ENCODE measurements at regions not wholly inside any gene's neighbourhood (a gene's known extent, or its start where the extent isn't known, plus 50 kb on each side); places are given as distances from the start of the nearest gene placed in this dataset.

DNA sequence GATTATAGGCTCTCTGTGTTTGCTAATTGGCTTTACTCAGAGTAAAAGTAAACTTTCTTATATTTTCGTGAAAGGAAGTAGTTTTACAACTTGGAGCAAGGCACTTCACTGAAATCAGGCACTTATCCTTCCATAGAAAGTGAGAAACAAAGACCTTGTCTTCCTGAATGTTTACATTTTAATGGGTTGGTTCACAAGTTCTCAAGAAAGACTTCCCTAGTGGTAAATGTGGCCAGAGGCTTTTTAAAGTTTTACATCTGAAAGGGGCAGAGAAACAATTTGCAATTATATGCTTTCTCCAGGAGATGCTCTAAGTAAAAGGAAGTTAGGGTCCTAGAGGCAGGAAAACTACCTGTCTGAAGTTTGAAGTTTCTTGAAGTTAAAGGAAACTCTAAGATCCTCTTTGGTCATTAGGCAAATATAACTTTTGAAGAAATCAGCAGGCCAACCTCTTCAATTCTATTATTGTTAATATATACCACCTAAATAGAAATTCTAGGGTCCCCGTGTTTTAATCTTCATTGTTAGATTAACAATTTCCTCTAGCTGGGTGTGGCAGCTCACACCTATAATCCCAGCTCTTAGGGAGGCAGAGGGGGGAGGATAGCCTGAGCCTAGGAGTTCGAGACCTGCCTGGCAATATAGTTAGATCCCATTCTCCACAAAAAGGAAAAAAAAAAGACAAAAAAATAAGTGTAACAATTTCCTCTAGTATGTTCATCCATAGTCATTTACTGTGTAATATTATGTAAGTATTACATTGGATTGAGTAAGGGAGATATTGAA lies 644.9 kb upstream of the FOXG1 start:
- H3F3A ChIP-seq (ENCODE audit: control insufficient read depth, insufficient read depth), result no peaks in the 10 kb centered on the region
- no peaks in the 10 kb centered on the region for H3K4me1 ChIP-seq (ENCODE audit: control insufficient read depth, low read length)
- no peaks in the 10 kb centered on the region for H4K20me1 ChIP-seq (ENCODE audit: control insufficient read depth, insufficient read depth, low read depth, low read length)
- no peak overlapping the region for H3K27ac ChIP-seq (ENCODE audit: low read depth, low read length)
- no peaks in the 10 kb centered on the region for H3K27me3 ChIP-seq (ENCODE audit: control insufficient read depth, low read length)
- TF ChIP-seq, protein P1, sequence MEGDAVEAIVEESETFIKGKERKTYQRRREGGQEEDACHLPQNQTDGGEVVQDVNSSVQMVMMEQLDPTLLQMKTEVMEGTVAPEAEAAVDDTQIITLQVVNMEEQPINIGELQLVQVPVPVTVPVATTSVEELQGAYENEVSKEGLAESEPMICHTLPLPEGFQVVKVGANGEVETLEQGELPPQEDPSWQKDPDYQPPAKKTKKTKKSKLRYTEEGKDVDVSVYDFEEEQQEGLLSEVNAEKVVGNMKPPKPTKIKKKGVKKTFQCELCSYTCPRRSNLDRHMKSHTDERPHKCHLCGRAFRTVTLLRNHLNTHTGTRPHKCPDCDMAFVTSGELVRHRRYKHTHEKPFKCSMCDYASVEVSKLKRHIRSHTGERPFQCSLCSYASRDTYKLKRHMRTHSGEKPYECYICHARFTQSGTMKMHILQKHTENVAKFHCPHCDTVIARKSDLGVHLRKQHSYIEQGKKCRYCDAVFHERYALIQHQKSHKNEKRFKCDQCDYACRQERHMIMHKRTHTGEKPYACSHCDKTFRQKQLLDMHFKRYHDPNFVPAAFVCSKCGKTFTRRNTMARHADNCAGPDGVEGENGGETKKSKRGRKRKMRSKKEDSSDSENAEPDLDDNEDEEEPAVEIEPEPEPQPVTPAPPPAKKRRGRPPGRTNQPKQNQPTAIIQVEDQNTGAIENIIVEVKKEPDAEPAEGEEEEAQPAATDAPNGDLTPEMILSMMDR (IDR thresholded peaks at IDR 0.05; ENCODE audit: low read depth, low read length, poor library complexity, severe bottlenecking), result no peak
- no peak for TF ChIP-seq EZH2phosphoT487 (IDR thresholded peaks at IDR 0.05; ENCODE audit: borderline replicate concordance, low read length)
- H3K4me3 ChIP-seq (ENCODE audit: low read length), result no peak overlapping the region
- H3K9me3 ChIP-seq (ENCODE audit: control insufficient read depth, insufficient read depth, low read length), result no peaks in the 10 kb centered on the region; the same call in 1 of the 2 replicates
- no peaks in the 10 kb centered on the region for H3K36me3 ChIP-seq (ENCODE audit: control insufficient read depth, low read length)
- no peak overlapping the region for H3K4me2 ChIP-seq (ENCODE audit: low read length)
- no peaks in the 10 kb centered on the region for H3K9me2 ChIP-seq (replicated peaks; ENCODE audit: control insufficient read depth, low read length)
- H3K79me2 ChIP-seq (ENCODE audit: control insufficient read depth, low read length), result no peaks in the 10 kb centered on the region

DNA sequence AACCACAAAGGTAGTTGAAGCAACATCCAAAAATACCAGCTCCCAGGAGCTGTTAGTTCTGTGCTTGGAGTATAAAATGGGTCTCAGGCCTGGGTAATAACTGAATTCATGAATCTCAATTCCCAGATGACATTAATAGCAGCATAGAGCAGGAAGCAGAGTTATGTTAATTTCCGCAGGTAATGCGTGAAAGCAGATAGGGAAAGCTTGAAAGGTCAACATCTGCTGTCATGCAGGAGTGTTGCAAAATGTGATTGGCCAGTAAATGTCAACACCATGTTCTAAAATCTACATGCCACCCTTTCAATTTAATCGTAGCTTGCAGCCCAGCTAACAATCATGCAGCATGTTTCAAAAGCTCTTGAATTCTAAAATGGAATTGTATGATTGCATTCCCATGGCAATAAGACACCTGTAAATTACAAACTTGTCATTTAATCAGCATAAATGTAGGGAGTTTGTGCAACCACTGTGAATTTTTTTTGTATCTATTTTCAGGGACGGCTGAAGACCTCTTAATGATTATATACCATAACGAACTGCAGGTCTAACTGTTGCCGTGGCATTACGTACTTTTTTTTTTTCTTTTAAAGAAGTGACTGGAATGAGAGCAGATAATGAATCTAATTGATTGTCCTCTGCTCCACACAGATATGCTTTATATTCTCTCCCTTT lies 635.8 kb upstream of the FOXG1 start:
- no peaks in the 10 kb centered on the region for H3F3A ChIP-seq (ENCODE audit: control insufficient read depth, insufficient read depth)
- TF ChIP-seq, protein P1 (IDR thresholded peaks at IDR 0.05; ENCODE audit: low read depth, low read length, poor library complexity, severe bottlenecking), result no peak
- TF ChIP-seq EZH2phosphoT487 (IDR thresholded peaks at IDR 0.05; ENCODE audit: borderline replicate concordance, low read length), result no peak
- H3K36me3 ChIP-seq (ENCODE audit: control insufficient read depth, low read length), result no peaks in the 10 kb centered on the region
- no peaks in the 10 kb centered on the region for H3K27me3 ChIP-seq (ENCODE audit: control insufficient read depth, low read length)
- no peak overlapping the region for H3K27ac ChIP-seq (ENCODE audit: low read depth, low read length)
- H3K9me3 ChIP-seq (ENCODE audit: control insufficient read depth, insufficient read depth, low read length), result peaks cover 4% of the 10 kb centered on the region; the same call in 1 of the 2 replicates
- no peaks in the 10 kb centered on the region for H4K20me1 ChIP-seq (ENCODE audit: control insufficient read depth, insufficient read depth, low read depth, low read length)
- H3K4me1 ChIP-seq (ENCODE audit: control insufficient read depth, low read length), result no peaks in the 10 kb centered on the region
- no peak overlapping the region for H3K4me2 ChIP-seq (ENCODE audit: low read length)
- H3K9me2 ChIP-seq (replicated peaks; ENCODE audit: control insufficient read depth, low read length), result no peaks in the 10 kb centered on the region
- H3K4me3 ChIP-seq (ENCODE audit: low read length), result no peak overlapping the region
- H3K79me2 ChIP-seq (ENCODE audit: control insufficient read depth, low read length), result no peaks in the 10 kb centered on the region

DNA sequence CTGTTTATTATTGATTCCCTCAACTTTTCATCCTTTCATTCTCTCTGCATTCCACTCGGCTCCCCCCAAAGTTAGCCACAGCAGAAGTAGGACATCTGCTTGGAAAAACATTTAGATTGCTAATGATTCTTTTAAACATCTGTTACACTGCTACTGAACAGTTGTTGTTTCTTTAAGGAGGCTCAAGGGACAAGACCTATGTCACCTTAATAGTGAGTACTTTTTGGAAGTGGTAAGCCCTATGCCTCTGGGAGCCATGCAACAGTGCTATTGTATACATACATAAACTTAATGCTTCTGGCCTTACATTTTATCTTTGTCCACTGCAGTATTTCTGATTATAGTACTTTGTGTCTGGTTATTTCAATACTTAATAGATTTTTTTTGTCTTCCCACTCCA lies 628.2 kb upstream of the FOXG1 start:
- Histone ChIP-seq H3K36me3 (ENCODE audit: control insufficient read depth, low read length) (no peaks in the 10 kb centered on the region), H3K4me1 (ENCODE audit: control insufficient read depth, low read length) (no peaks in the 10 kb centered on the region), H3F3A (ENCODE audit: control insufficient read depth, insufficient read depth) (no peaks in the 10 kb centered on the region), H4K20me1 (ENCODE audit: control insufficient read depth, insufficient read depth, low read depth, low read length) (no peaks in the 10 kb centered on the region), H3K9me3 (ENCODE audit: control insufficient read depth, insufficient read depth, low read length) (peaks cover 2% of the 10 kb centered on the region; the same call in 1 of the 2 replicates), H3K27ac (ENCODE audit: low read depth, low read length) (no peak overlapping the region), H3K27me3 (ENCODE audit: control insufficient read depth, low read length) (no peaks in the 10 kb centered on the region), H3K4me3 (ENCODE audit: low read length) (no peak overlapping the region), H3K79me2 (ENCODE audit: control insufficient read depth, low read length) (no peaks in the 10 kb centered on the region), H3K9me2 (replicated peaks; ENCODE audit: control insufficient read depth, low read length) (no peaks in the 10 kb centered on the region), H3K4me2 (ENCODE audit: low read length) (no peak overlapping the region)
- TF ChIP-seq EZH2phosphoT487 (IDR thresholded peaks at IDR 0.05; ENCODE audit: borderline replicate concordance, low read length), result no peak
- TF ChIP-seq, protein P1 (IDR thresholded peaks at IDR 0.05; ENCODE audit: low read depth, low read length, poor library complexity, severe bottlenecking), result no peak

Measured in DOHH2 (cell line).